ENCODE measurements at regions not wholly inside any gene's neighbourhood (a gene's known extent, or its start where the extent isn't known, plus 50 kb on each side); places are given as distances from the start of the nearest gene placed in this dataset.

GRCh38 chr18:56453631-56454030 lies 184.8 kb downstream of the TXNL1 start:
- Histone ChIP-seq H3K36me3 (no peaks in the 10 kb centered on the region), H3K4me1 (no peaks in the 10 kb centered on the region), H3K9me3 (no peaks in the 10 kb centered on the region), H3K4me3 (no peak overlapping the region), H3K27me3 (no peaks in the 10 kb centered on the region), H3K27ac (no peak overlapping the region)
- no peak for TF ChIP-seq EP300 (IDR thresholded peaks at IDR 0.05)
- no peak for TF ChIP-seq POLR2AphosphoS5 (IDR thresholded peaks at IDR 0.05)
- no peak for TF ChIP-seq POLR2A (IDR thresholded peaks at IDR 0.05)
- ATAC-seq: no peak
- WGBS, 2 donors (ENCODE audit: low coverage in 1 of 2): 69 to 92% methylated on average over 3 of the region's 3 CpGs

GRCh38 chr18:56451188-56451587 lies 187.2 kb downstream of the TXNL1 start:
- Histone ChIP-seq H3K27ac (no peak overlapping the region), H3K27me3 (no peaks in the 10 kb centered on the region), H3K4me3 (no peak overlapping the region), H3K4me1 (peaks cover 0 to 14% (median 0%) of the 10 kb centered on the region in 3 donors), H3K36me3 (no peaks in the 10 kb centered on the region), H3K9me3 (no peaks in the 10 kb centered on the region)
- no peak for ATAC-seq
- no peak for TF ChIP-seq POLR2A (IDR thresholded peaks at IDR 0.05)
- no peak for TF ChIP-seq POLR2AphosphoS5 (IDR thresholded peaks at IDR 0.05)
- TF ChIP-seq EP300 (IDR thresholded peaks at IDR 0.05): no peak
- TF ChIP-seq CTCF (IDR thresholded peaks at IDR 0.05): no peak
- WGBS, 2 donors (ENCODE audit: low coverage in 1 of 2): 45 to 62% methylated on average over 1 of the region's 1 CpG

- Histone ChIP-seq H3K27me3 (no peaks in the 10 kb centered on the region), H3K9me3 (no peaks in the 10 kb centered on the region), H3K4me1 (peaks cover 0 to 14% (median 0%) of the 10 kb centered on the region in 3 donors), H3K4me3 (no peak overlapping the region), H3K27ac (no peak overlapping the region), H3K36me3 (no peaks in the 10 kb centered on the region)
- 81 to 84% methylated on average over 2 to 5 of the region's 5 CpGs for WGBS, 2 donors (ENCODE audit: low coverage in 1 of 2)
- TF ChIP-seq CTCF (IDR thresholded peaks at IDR 0.05) (no peak), EP300 (IDR thresholded peaks at IDR 0.05) (no peak), POLR2AphosphoS5 (IDR thresholded peaks at IDR 0.05) (no peak), POLR2A (IDR thresholded peaks at IDR 0.05) (no peak)
- ATAC-seq: no peak
Observed at GRCh38 chr18:56448751-56449150, 189.6 kb downstream of the TXNL1 start.

- no peak overlapping the region for H3K4me3 ChIP-seq
- TF ChIP-seq CTCF (IDR thresholded peaks at IDR 0.05) (no peak), EP300 (IDR thresholded peaks at IDR 0.05) (no peak), POLR2AphosphoS5 (IDR thresholded peaks at IDR 0.05) (no peak), POLR2A (IDR thresholded peaks at IDR 0.05) (no peak)
- peaks cover 0 to 6% (median 0%) of the 10 kb centered on the region in 3 donors for H3K9me3 ChIP-seq
- no peaks in the 10 kb centered on the region for H3K27me3 ChIP-seq
- H3K27ac ChIP-seq: no peak overlapping the region
- no peak for ATAC-seq
- no peaks in the 10 kb centered on the region for H3K36me3 ChIP-seq
- H3K4me1 ChIP-seq: peaks cover 0 to 14% (median 0%) of the 10 kb centered on the region in 3 donors
- WGBS, 2 donors (ENCODE audit: low coverage in 1 of 2): 50 to 60% methylated on average over 4 to 5 of the region's 6 CpGs
Observed at GRCh38 chr18:56445422-56445821, 193.0 kb downstream of the TXNL1 start.

- Histone ChIP-seq H3K4me3 (no peak overlapping the region), H3K27me3 (no peaks in the 10 kb centered on the region), H3K36me3 (no peaks in the 10 kb centered on the region), H3K4me1 (peaks cover 0 to 14% (median 0%) of the 10 kb centered on the region in 3 donors), H3K27ac (no peak overlapping the region), H3K9me3 (peaks cover 0 to 6% (median 0%) of the 10 kb centered on the region in 3 donors)
- WGBS, 2 donors (ENCODE audit: low coverage in 1 of 2): 78 to 95% methylated on average over 3 of the region's 3 CpGs
- TF ChIP-seq EP300 (IDR thresholded peaks at IDR 0.05) (no peak), POLR2A (IDR thresholded peaks at IDR 0.05) (no peak), POLR2AphosphoS5 (IDR thresholded peaks at IDR 0.05) (no peak), CTCF (IDR thresholded peaks at IDR 0.05) (no peak)
- no peak for ATAC-seq
Observed at GRCh38 chr18:56444201-56444600, 194.2 kb downstream of the TXNL1 start.

All from gastroesophageal sphincter (tissue), 4 donors.